Smooth muscle cell (in vitro differentiated cells): ENCODE measurements at regions not wholly inside any gene's neighbourhood (a gene's known extent, or its start where the extent isn't known, plus 50 kb on each side); places are given as distances from the start of the nearest gene placed in this dataset.

Experiments used
- DNase-seq: peaks from one replicate; lab custom pipeline; 2025; ENCODE audit not compliant: unreplicated experiment; lab: John Stamatoyannopoulos, UW
- H2AFZ ChIP-seq: fragments of 200-600 bp; sonication (generic); 2 replicates; pipeline ENCODE4 v1.6.0; 2016; ENCODE audit warnings: antibody characterized with exemption, low read depth, mild to moderate bottlenecking
- H3F3A ChIP-seq: fragments of 200-600 bp; sonication (generic); 2 replicates; pipeline ENCODE4 v1.6.0; 2017; ENCODE audit warnings: antibody characterized with exemption, low read depth
- H3K27ac ChIP-seq: fragments of 200-600 bp; sonication (generic); 2 replicates; pipeline ENCODE4 v1.5.1; 2016; ENCODE audit warnings: low read depth, mild to moderate bottlenecking
- H3K27me3 ChIP-seq: fragments of 200-600 bp; sonication (generic); 2 replicates; pipeline ENCODE4 v1.6.1; 2016; ENCODE audit warnings: low read depth, mild to moderate bottlenecking
- H3K36me3 ChIP-seq: fragments of 200-600 bp; sonication (generic); 2 replicates; pipeline ENCODE4 v1.5.1; 2016; ENCODE audit warnings: low read depth
- H3K4me1 ChIP-seq: fragments of 200-600 bp; sonication (generic); 2 replicates; pipeline ENCODE4 v1.5.1; 2016; ENCODE audit warnings: low read depth
- H3K4me2 ChIP-seq: fragments of 200-600 bp; sonication (generic); 2 replicates; pipeline ENCODE4 v1.6.0; 2016; ENCODE audit warnings: mild to moderate bottlenecking
- H3K4me3 ChIP-seq: fragments of 200-600 bp; sonication (generic); 2 replicates; pipeline ENCODE4 v1.5.1; 2016; ENCODE audit warnings: mild to moderate bottlenecking
- H3K79me2 ChIP-seq: fragments of 200-600 bp; sonication (generic); 2 replicates; pipeline ENCODE4 v1.6.0; 2016; ENCODE audit warnings: low read depth, mild to moderate bottlenecking
- H3K9ac ChIP-seq: fragments of 200-600 bp; sonication (generic); 2 replicates; pipeline ENCODE4 v1.6.0; 2016; ENCODE audit warnings: low read depth
- H3K9me3 ChIP-seq: fragments of 200-600 bp; sonication (generic); replicated peaks from 2 replicates; pipeline ENCODE4 v1.5.1; 2016; ENCODE audit warnings: low read depth
- H4K20me1 ChIP-seq: fragments of 200-600 bp; sonication (generic); 2 replicates; pipeline ENCODE4 v1.6.0; 2016; ENCODE audit warnings: low read depth
- CTCF ChIP-seq: fragments of 200-600 bp; sonication (generic); IDR thresholded peaks from 2 replicates; pipeline ENCODE4 v1.5.1; 2017; ENCODE audit warnings: borderline replicate concordance, mild to moderate bottlenecking, antibody characterized with exemption; ENCODE audit not compliant: insufficient read depth, poor library complexity, severe bottlenecking
- WGBS: methylation state at CpG from one replicate; pipeline ENCODE4 v1.1.7; 2016; ENCODE audit warnings: low lambda C conversion rate; 5-methylcytosine and 5-hydroxymethylcytosine counted together

DNA sequence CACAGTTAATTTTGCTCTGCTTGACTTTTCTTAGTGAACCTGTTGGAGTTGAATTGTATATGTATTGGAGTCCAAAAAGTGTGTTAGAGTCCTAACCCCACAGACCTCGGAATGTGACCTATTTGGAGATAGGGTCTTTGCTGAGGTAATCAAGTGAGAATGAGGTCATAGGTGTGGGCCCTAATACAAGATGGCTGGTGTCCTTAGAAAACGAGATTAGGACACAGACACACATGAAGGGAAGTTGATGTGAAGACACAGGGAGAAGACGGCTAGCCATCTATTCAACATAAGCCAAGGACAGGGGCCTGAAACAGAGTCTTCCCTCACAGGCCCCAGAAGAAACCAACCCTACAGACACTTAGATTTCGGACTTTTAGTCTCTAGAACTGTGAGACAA is 260.6 kb upstream of the NEBL start:
- H2AFZ ChIP-seq: no peak overlapping the region
- 84% methylated on average over 4 of the region's 4 CpGs for WGBS
- H3K9ac ChIP-seq: no peak overlapping the region
- H3K4me1 ChIP-seq: peaks cover 14% of the 10 kb centered on the region
- H3K9me3 ChIP-seq: no peaks in the 10 kb centered on the region
- no peaks in the 10 kb centered on the region for H4K20me1 ChIP-seq
- no peak overlapping the region for H3K4me3 ChIP-seq
- DNase-seq: no peak
- H3K79me2 ChIP-seq: no peaks in the 10 kb centered on the region
- no peaks in the 10 kb centered on the region for H3F3A ChIP-seq
- H3K27me3 ChIP-seq: no peaks in the 10 kb centered on the region
- H3K36me3 ChIP-seq: no peaks in the 10 kb centered on the region
- no peak overlapping the region for H3K4me2 ChIP-seq
- TF ChIP-seq CTCF: no peak
- no peak overlapping the region for H3K27ac ChIP-seq

- 94% methylated on average over 5 of the region's 5 CpGs for WGBS
- no peak overlapping the region for H2AFZ ChIP-seq
- no peaks in the 10 kb centered on the region for H3F3A ChIP-seq
- peaks cover 10% of the 10 kb centered on the region for H3K4me1 ChIP-seq
- no peak overlapping the region for H3K27ac ChIP-seq
- H3K36me3 ChIP-seq: no peaks in the 10 kb centered on the region
- DNase-seq: no peak
- TF ChIP-seq CTCF: no peak
- H3K4me2 ChIP-seq: no peak overlapping the region
- no peak overlapping the region for H3K9ac ChIP-seq
- no peaks in the 10 kb centered on the region for H4K20me1 ChIP-seq
- no peak overlapping the region for H3K4me3 ChIP-seq
- no peaks in the 10 kb centered on the region for H3K9me3 ChIP-seq
- H3K27me3 ChIP-seq: no peaks in the 10 kb centered on the region
- H3K79me2 ChIP-seq: no peaks in the 10 kb centered on the region
Observed at GRCh38 chr10:21150166-21150565, 253.1 kb upstream of the NEBL start.

DNA sequence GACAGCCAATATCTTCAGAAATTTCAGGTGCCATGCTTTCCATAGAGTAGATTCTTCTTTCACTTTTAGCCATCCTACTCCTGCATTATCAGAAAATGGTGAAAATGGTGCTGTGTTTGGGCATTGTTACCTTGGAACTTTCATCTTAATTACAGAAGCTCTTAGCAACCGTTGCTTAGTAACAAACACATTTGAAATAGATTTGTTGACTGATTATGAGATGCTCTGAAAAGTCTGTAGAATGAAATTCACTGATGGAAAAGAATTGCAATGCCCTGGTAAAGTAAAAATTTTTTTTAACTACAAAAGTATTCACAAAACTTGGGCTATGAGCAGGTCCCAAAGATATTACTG is 249.3 kb upstream of the NEBL start:
- no peak for DNase-seq
- H3F3A ChIP-seq: no peaks in the 10 kb centered on the region
- no peak overlapping the region for H3K27ac ChIP-seq
- H3K9ac ChIP-seq: no peak overlapping the region
- no peak overlapping the region for H3K4me3 ChIP-seq
- no peak overlapping the region for H3K4me2 ChIP-seq
- H3K9me3 ChIP-seq: no peaks in the 10 kb centered on the region
- TF ChIP-seq CTCF: no peak
- no peaks in the 10 kb centered on the region for H3K27me3 ChIP-seq
- H2AFZ ChIP-seq: no peak overlapping the region
- H3K4me1 ChIP-seq: peaks cover 14% of the 10 kb centered on the region
- H4K20me1 ChIP-seq: no peaks in the 10 kb centered on the region
- 88% methylated on average over 1 of the region's 1 CpG for WGBS
- H3K79me2 ChIP-seq: no peaks in the 10 kb centered on the region
- no peaks in the 10 kb centered on the region for H3K36me3 ChIP-seq

GRCh38 chr10:21145751-21146435 is 248.8 kb upstream of the NEBL start:
- no peak for TF ChIP-seq CTCF
- WGBS: 86% methylated on average over 13 of the region's 13 CpGs

More at GRCh38 chr10:21145751-21146435, 248.8 kb upstream of the NEBL start:
- Histone ChIP-seq H3K27ac (no peak overlapping the region), H2AFZ (no peak overlapping the region), H3K4me1 (peaks cover 14% of the 10 kb centered on the region), H3K79me2 (no peaks in the 10 kb centered on the region), H3K4me3 (no peak overlapping the region), H3K9me3 (no peaks in the 10 kb centered on the region), H3K9ac (no peak overlapping the region), H3F3A (no peaks in the 10 kb centered on the region), H3K4me2 (no peak overlapping the region), H3K27me3 (no peaks in the 10 kb centered on the region), H4K20me1 (no peaks in the 10 kb centered on the region), H3K36me3 (no peaks in the 10 kb centered on the region)
- DNase-seq: no peak
